Vagina (tissue), 2 donors: ENCODE measurements at regions not wholly inside any gene's neighbourhood (a gene's known extent, or its start where the extent isn't known, plus 50 kb on each side); places are given as distances from the start of the nearest gene placed in this dataset.

Experiments
- DNase-seq, 2 donors: peaks; one replicate each; pipeline ENCODE4 v3.0.0-alpha.2; 2017; ENCODE audit errors: extremely low spot score in 2 of 2
- H3K27ac ChIP-seq: fragments of 200-600 bp; sonication (generic); one replicate; pipeline ENCODE4 v1.5.1; 2019
- H3K27me3 ChIP-seq: fragments of 200-600 bp; sonication (generic); one replicate; pipeline ENCODE4 v1.5.1; 2019
- H3K36me3 ChIP-seq, 2 donors: fragments of 200-600 bp; sonication (generic); one replicate each; pipeline ENCODE4 v1.5.1; 2017 to 2019
- H3K4me1 ChIP-seq: fragments of 200-600 bp; sonication (generic); one replicate; pipeline ENCODE4 v1.5.1; 2019
- H3K4me3 ChIP-seq, 2 donors: fragments of 200-600 bp; sonication (generic); 1 replicate in 1 of 2; 2 replicates in 1 of 2; pipeline ENCODE4 v1.5.1; 2016 to 2019
- H3K9me3 ChIP-seq: fragments of 200-600 bp; sonication (generic); one replicate; pipeline ENCODE4 v1.5.1; 2019
- CTCF ChIP-seq, 3 experiments: fragments of 450-650 bp in 2 of 3; fragments of 200-600 bp in 1 of 3; sonication (generic) in 1 of 3; IDR thresholded peaks; one replicate each; pipeline ENCODE4 v1.5.1; 2017 to 2019; ENCODE audit warnings: antibody characterized with exemption in 3 of 3, mild to moderate bottlenecking in 2 of 3, moderate library complexity in 2 of 3
- POLR2A ChIP-seq, 2 donors: fragments of 450-650 bp; IDR thresholded peaks; one replicate each; pipeline ENCODE4 v1.6.1; 2017; ENCODE audit warnings: antibody characterized with exemption in 2 of 2, mild to moderate bottlenecking in 2 of 2, moderate library complexity in 2 of 2
- POLR2AphosphoS5 ChIP-seq, 2 donors: sonication (generic); formaldehyde crosslinking; IDR thresholded peaks; one replicate each; pipeline ENCODE4 v1.9.0; 2017; ENCODE audit warnings: antibody characterized with exemption in 2 of 2, mild to moderate bottlenecking in 2 of 2, low read depth in 1 of 2; ENCODE audit not compliant: insufficient read depth in 1 of 2
- intact Hi-C: fragments of 100-400 bp; cut with DNase I; formaldehyde crosslinking; loops from one replicate; pipeline ENCODE4 v1.15.1; 2023

- no peaks in the 10 kb centered on the region for H3K36me3 ChIP-seq
- TF ChIP-seq POLR2AphosphoS5 (IDR thresholded peaks at IDR 0.05; ENCODE audit: insufficient read depth in 1 of 2, low read depth in 1 of 2) (no peak), POLR2A (IDR thresholded peaks at IDR 0.05) (no peak), CTCF (IDR thresholded peaks at IDR 0.05) (no peak)
- intact Hi-C loops: no loop called here
These were observed 334.2 kb upstream of the SLC30A5 start for GRCh38 chr5:68759593-68759992.

DNA sequence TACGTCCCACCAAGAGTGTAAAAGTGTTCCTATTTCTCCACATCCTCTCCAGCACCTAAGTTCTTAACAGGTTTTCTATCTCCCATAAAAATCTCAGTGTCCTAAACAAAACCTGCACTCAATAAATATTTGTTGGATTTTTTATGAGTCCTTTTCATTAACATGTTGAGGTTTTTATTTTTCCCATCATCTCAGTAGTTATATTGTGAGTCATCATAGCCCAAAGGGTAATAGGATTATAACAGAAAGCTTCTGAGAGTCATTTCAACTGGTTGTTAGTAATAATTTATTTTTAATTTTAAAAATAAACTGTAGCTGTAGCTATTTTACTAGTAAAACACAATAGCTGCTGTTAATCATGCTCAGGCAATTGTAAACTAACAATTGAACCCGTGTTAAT lies 331.6 kb upstream of the SLC30A5 start:
- Histone ChIP-seq H3K4me3 (no peak overlapping the region), H3K4me1 (no peaks in the 10 kb centered on the region), H3K9me3 (no peaks in the 10 kb centered on the region), H3K27ac (no peak overlapping the region), H3K27me3 (no peaks in the 10 kb centered on the region), H3K36me3 (no peaks in the 10 kb centered on the region)
- TF ChIP-seq CTCF (IDR thresholded peaks at IDR 0.05) (no peak), POLR2A (IDR thresholded peaks at IDR 0.05) (no peak), POLR2AphosphoS5 (IDR thresholded peaks at IDR 0.05; ENCODE audit: insufficient read depth in 1 of 2, low read depth in 1 of 2) (no peak)
- no peak for DNase-seq
- intact Hi-C loops: no loop called here

More at GRCh38 chr5:68759593-68759992, 334.2 kb upstream of the SLC30A5 start:
- Histone ChIP-seq H3K27ac (no peak overlapping the region), H3K4me1 (no peaks in the 10 kb centered on the region), H3K4me3 (no peak overlapping the region), H3K9me3 (no peaks in the 10 kb centered on the region), H3K27me3 (no peaks in the 10 kb centered on the region)
- DNase-seq: no peak

GRCh38 chr5:68766952-68767464 lies 326.8 kb upstream of the SLC30A5 start:
- H3K27ac ChIP-seq: no peak overlapping the region
- H3K36me3 ChIP-seq: no peaks in the 10 kb centered on the region
- no peak for DNase-seq
- H3K9me3 ChIP-seq: no peaks in the 10 kb centered on the region
- TF ChIP-seq POLR2AphosphoS5 (IDR thresholded peaks at IDR 0.05; ENCODE audit: insufficient read depth in 1 of 2, low read depth in 1 of 2): no peak
- no peak for TF ChIP-seq POLR2A (IDR thresholded peaks at IDR 0.05)
- no peak for TF ChIP-seq CTCF (IDR thresholded peaks at IDR 0.05)
- intact Hi-C loops: no loop called here
- H3K27me3 ChIP-seq: no peaks in the 10 kb centered on the region
- H3K4me3 ChIP-seq: no peak overlapping the region
- H3K4me1 ChIP-seq: no peaks in the 10 kb centered on the region

- DNase-seq: no peak
- Histone ChIP-seq H3K27me3 (no peaks in the 10 kb centered on the region), H3K36me3 (no peaks in the 10 kb centered on the region), H3K9me3 (no peaks in the 10 kb centered on the region), H3K4me1 (no peaks in the 10 kb centered on the region), H3K27ac (no peak overlapping the region), H3K4me3 (no peak overlapping the region)
- no peak for TF ChIP-seq POLR2AphosphoS5 (IDR thresholded peaks at IDR 0.05; ENCODE audit: insufficient read depth in 1 of 2, low read depth in 1 of 2)
- intact Hi-C loops: no loop called here
These were observed 323.3 kb upstream of the SLC30A5 start for GRCh38 chr5:68770551-68770950.

DNA sequence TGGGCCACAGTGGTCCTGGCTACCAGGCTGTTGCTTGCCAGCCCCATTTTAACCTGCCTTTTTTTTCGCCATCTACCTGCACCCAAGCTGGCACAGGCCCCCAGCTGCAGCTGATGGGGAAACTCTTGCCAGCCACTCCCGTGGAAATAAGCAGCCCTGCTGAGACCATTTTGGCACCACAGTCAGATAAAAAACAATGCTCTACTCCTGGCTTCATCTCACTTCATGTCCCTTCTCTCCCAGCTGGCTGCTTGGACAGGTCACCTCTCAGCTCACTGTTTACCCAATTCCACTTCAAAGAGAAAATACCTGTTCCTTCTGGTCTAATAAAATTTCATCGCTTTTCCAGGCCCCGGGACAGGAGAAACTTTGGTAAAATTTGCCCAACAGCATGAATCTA lies 322.6 kb upstream of the SLC30A5 start:
- DNase-seq: no peak
- intact Hi-C loops: no loop called here
- H3K36me3 ChIP-seq: no peaks in the 10 kb centered on the region
- H3K4me3 ChIP-seq: no peak overlapping the region
- H3K9me3 ChIP-seq: no peaks in the 10 kb centered on the region
- TF ChIP-seq POLR2A (IDR thresholded peaks at IDR 0.05) (no peak), POLR2AphosphoS5 (IDR thresholded peaks at IDR 0.05; ENCODE audit: insufficient read depth in 1 of 2, low read depth in 1 of 2) (no peak), CTCF (IDR thresholded peaks at IDR 0.05) (no peak)
- H3K27ac ChIP-seq: no peak overlapping the region
- no peaks in the 10 kb centered on the region for H3K4me1 ChIP-seq
- H3K27me3 ChIP-seq: no peaks in the 10 kb centered on the region
